Keratinocyte (primary cell): ENCODE measurements at regions not wholly inside any gene's neighbourhood (a gene's known extent, or its start where the extent isn't known, plus 50 kb on each side); places are given as distances from the start of the nearest gene placed in this dataset.

ENCODE experiments used
- DNase-seq: peaks from one replicate; pipeline ENCODE4 v3.0.0-alpha.2; 2011; ENCODE audit warnings: low read depth, missing footprints, low spot score
- FAIRE-seq: peaks from 2 replicates; lab custom pipeline; 2011; peaks lifted over from hg19 to GRCh38; lab: Jason Lieb, UNC
- H2AFZ ChIP-seq: 2 replicates; pipeline ENCODE4 v1.6.0; 2012; ENCODE audit warnings: low read length, control low read depth, inconsistent platforms; ENCODE audit not compliant: control insufficient read depth
- H3K27ac ChIP-seq: 2 replicates; pipeline ENCODE4 v1.5.1; 2011; ENCODE audit warnings: low read length; ENCODE audit not compliant: control insufficient read depth, insufficient read depth
- H3K27me3 ChIP-seq: 3 replicates; pipeline ENCODE4 v1.6.0; 2011; ENCODE audit warnings: low read length; ENCODE audit not compliant: control insufficient read depth, insufficient read depth; ENCODE audit errors: extremely low read depth
- H3K36me3 ChIP-seq, 2 experiments: 2 replicates in 1 of 2; 3 replicates in 1 of 2; pipeline ENCODE4 v1.5.1; 2011; ENCODE audit warnings: low read length in 2 of 2, mild to moderate bottlenecking in 1 of 2; ENCODE audit not compliant: control insufficient read depth in 2 of 2, insufficient read depth in 2 of 2; ENCODE audit errors: extremely low read depth in 1 of 2
- H3K4me1 ChIP-seq: 3 replicates; pipeline ENCODE4 v1.5.1; 2011; ENCODE audit warnings: low read length; ENCODE audit not compliant: control insufficient read depth, insufficient read depth; ENCODE audit errors: extremely low read depth
- H3K4me2 ChIP-seq: 3 replicates; pipeline ENCODE4 v1.6.0; 2011; ENCODE audit warnings: low read depth, low read length; ENCODE audit not compliant: control insufficient read depth, insufficient read depth; ENCODE audit errors: extremely low read depth
- H3K4me3 ChIP-seq, 3 experiments: fragments of 200-600 bp in 1 of 3; sonication (generic) in 1 of 3; 2 replicates in 2 of 3; 3 replicates in 1 of 3; pipeline ENCODE4 v1.5.1; 2011 to 2016; ENCODE audit warnings: low read length in 3 of 3, mild to moderate bottlenecking in 3 of 3, control low read depth in 2 of 3, inconsistent platforms in 1 of 3, low read depth in 1 of 3, mixed read lengths in 1 of 3, mixed run types in 1 of 3, moderate library complexity in 1 of 3; ENCODE audit not compliant: control insufficient read depth in 2 of 3, insufficient read depth in 2 of 3; ENCODE audit errors: extremely low read depth in 1 of 3
- H3K79me2 ChIP-seq: 2 replicates; pipeline ENCODE4 v1.6.0; 2012; ENCODE audit warnings: low read length; ENCODE audit not compliant: control insufficient read depth, insufficient read depth
- H3K9ac ChIP-seq: 3 replicates; pipeline ENCODE4 v1.6.0; 2011; ENCODE audit warnings: low read length; ENCODE audit not compliant: control insufficient read depth, insufficient read depth; ENCODE audit errors: extremely low read depth
- H3K9me1 ChIP-seq: 3 replicates; pipeline ENCODE4 v1.6.0; 2011; ENCODE audit warnings: low read length; ENCODE audit not compliant: control insufficient read depth, insufficient read depth; ENCODE audit errors: extremely low read depth
- H3K9me3 ChIP-seq: 2 replicates; pipeline ENCODE4 v1.5.1; 2012; ENCODE audit warnings: low read depth, low read length; ENCODE audit not compliant: control insufficient read depth
- H4K20me1 ChIP-seq: 3 replicates; pipeline ENCODE4 v1.6.0; 2011; ENCODE audit warnings: low read length; ENCODE audit not compliant: control insufficient read depth, insufficient read depth; ENCODE audit errors: extremely low read depth
- CTCF ChIP-seq, 3 experiments: IDR thresholded peaks in 1 of 3; conservative IDR thresholded peaks in 1 of 3; optimal IDR thresholded peaks in 1 of 3; 2 replicates in 2 of 3; 3 replicates in 1 of 3; pipeline versions ENCODE3 to v1.5.1; 2011; ENCODE audit warnings: low read length in 3 of 3, mild to moderate bottlenecking in 3 of 3, moderate library complexity in 2 of 3, control low read depth in 1 of 3, inconsistent platforms in 1 of 3; ENCODE audit not compliant: insufficient read depth in 2 of 3; ENCODE audit errors: extremely low read depth in 1 of 3
- EZH2 ChIP-seq: IDR thresholded peaks from one replicate; pipeline ENCODE4 v1.6.1; 2012; ENCODE audit warnings: inconsistent platforms, mild to moderate bottlenecking, low read length, moderate library complexity
- dilution Hi-C: fragments of 300-500 bp; cut with MboI; formaldehyde crosslinking; loops from one replicate; pipeline ENCODE4 v1.7.0; 2020; ENCODE audit warnings: low sequenced_read_pairs; ENCODE audit not compliant: extremely low pct_ligation_motif_present

GRCh38 chr3:72453706-72454105 lies 394.5 kb downstream of the SHQ1 start:
- H3K27me3 ChIP-seq = peaks cover 6% of the 10 kb centered on the region
- no peaks in the 10 kb centered on the region for H3K36me3 ChIP-seq
- H3K4me2 ChIP-seq = no peak overlapping the region
- DNase-seq (no peak), FAIRE-seq (no peak)
- TF ChIP-seq EZH2 (no peak), CTCF (optimal IDR thresholded peaks at IDR 0.05 in 1 of 3, IDR thresholded peaks at IDR 0.05 in 1 of 3, conservative IDR thresholded peaks at IDR 0.05 in 1 of 3; ENCODE audit: extremely low read depth in 1 of 3, insufficient read depth in 2 of 3, low read length in 3 of 3) (no peak)
- dilution Hi-C loops = no loop called here
- no peak overlapping the region for H2AFZ ChIP-seq
- no peak overlapping the region for H3K4me3 ChIP-seq
- no peaks in the 10 kb centered on the region for H4K20me1 ChIP-seq
- no peak overlapping the region for H3K9ac ChIP-seq
- H3K79me2 ChIP-seq = no peaks in the 10 kb centered on the region
- peaks cover 4% of the 10 kb centered on the region for H3K4me1 ChIP-seq
- no peaks in the 10 kb centered on the region for H3K9me3 ChIP-seq
- no peak overlapping the region for H3K27ac ChIP-seq
- no peaks in the 10 kb centered on the region for H3K9me1 ChIP-seq

- dilution Hi-C loops = no loop called here
- TF ChIP-seq EZH2 (no peak), CTCF (optimal IDR thresholded peaks at IDR 0.05 in 1 of 3, IDR thresholded peaks at IDR 0.05 in 1 of 3, conservative IDR thresholded peaks at IDR 0.05 in 1 of 3; ENCODE audit: extremely low read depth in 1 of 3, insufficient read depth in 2 of 3, low read length in 3 of 3) (no peak)
- H3K4me3 ChIP-seq = no peak overlapping the region
- H4K20me1 ChIP-seq = no peaks in the 10 kb centered on the region
- H3K9me3 ChIP-seq = no peaks in the 10 kb centered on the region
- H3K9ac ChIP-seq = no peak overlapping the region
- H3K4me2 ChIP-seq = no peak overlapping the region
- H3K27me3 ChIP-seq = peaks cover 6% of the 10 kb centered on the region
- no peak overlapping the region for H2AFZ ChIP-seq
- H3K9me1 ChIP-seq = no peaks in the 10 kb centered on the region
- peaks cover 5% of the 10 kb centered on the region for H3K4me1 ChIP-seq
- H3K79me2 ChIP-seq = no peaks in the 10 kb centered on the region
- no peak overlapping the region for H3K27ac ChIP-seq
- no peaks in the 10 kb centered on the region for H3K36me3 ChIP-seq
- FAIRE-seq = no peak
- no peak for DNase-seq
Observed at GRCh38 chr3:72452745-72453144, 395.5 kb downstream of the SHQ1 start.
